ENCODE measurements at regions not wholly inside any gene's neighbourhood (a gene's known extent, or its start where the extent isn't known, plus 50 kb on each side); places are given as distances from the start of the nearest gene placed in this dataset.

DNA sequence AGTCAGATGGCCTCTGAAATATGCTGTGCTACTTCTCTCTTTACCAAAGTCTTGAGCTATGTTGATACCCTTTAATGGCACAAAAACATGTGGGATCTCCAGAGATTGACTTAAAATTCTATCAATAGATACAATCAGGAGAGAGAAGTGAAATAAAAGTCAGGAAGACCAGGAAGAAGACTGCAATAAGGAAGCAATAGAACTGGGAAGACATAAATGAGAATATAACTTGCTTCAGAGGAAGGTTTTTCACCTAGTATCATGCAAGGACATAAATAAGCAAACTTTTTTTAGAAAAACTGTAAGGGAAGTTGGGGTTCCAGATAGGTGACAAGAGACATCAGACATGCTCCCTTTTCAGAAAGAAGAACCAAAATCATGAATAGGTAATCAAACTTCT lies 227.3 kb downstream of the XPNPEP1 start:
- no peak for ATAC-seq (ENCODE audit: low read depth)
- Histone ChIP-seq H3K9me3 (ENCODE audit: severe bottlenecking) (no peaks in the 10 kb centered on the region), H3K4me1 (ENCODE audit: insufficient read depth, poor library complexity, severe bottlenecking) (no peaks in the 10 kb centered on the region), H3K36me3 (ENCODE audit: low read depth) (no peaks in the 10 kb centered on the region), H3K27ac (ENCODE audit: poor library complexity, severe bottlenecking) (no peak overlapping the region), H3K4me3 (ENCODE audit: severe bottlenecking) (no peak overlapping the region), H3K27me3 (ENCODE audit: insufficient read depth, poor library complexity, severe bottlenecking) (no peaks in the 10 kb centered on the region)
- TF ChIP-seq, protein P1, sequence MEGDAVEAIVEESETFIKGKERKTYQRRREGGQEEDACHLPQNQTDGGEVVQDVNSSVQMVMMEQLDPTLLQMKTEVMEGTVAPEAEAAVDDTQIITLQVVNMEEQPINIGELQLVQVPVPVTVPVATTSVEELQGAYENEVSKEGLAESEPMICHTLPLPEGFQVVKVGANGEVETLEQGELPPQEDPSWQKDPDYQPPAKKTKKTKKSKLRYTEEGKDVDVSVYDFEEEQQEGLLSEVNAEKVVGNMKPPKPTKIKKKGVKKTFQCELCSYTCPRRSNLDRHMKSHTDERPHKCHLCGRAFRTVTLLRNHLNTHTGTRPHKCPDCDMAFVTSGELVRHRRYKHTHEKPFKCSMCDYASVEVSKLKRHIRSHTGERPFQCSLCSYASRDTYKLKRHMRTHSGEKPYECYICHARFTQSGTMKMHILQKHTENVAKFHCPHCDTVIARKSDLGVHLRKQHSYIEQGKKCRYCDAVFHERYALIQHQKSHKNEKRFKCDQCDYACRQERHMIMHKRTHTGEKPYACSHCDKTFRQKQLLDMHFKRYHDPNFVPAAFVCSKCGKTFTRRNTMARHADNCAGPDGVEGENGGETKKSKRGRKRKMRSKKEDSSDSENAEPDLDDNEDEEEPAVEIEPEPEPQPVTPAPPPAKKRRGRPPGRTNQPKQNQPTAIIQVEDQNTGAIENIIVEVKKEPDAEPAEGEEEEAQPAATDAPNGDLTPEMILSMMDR (IDR thresholded peaks at IDR 0.05; ENCODE audit: poor library complexity, severe bottlenecking): no peak
- no peak for DNase-seq (ENCODE audit: low spot score)

GRCh38 chr10:109689785-109690184 lies 233.5 kb downstream of the XPNPEP1 start:
- no peaks in the 10 kb centered on the region for H3K4me1 ChIP-seq (ENCODE audit: insufficient read depth, poor library complexity, severe bottlenecking)
- ATAC-seq (ENCODE audit: low read depth): no peak
- H3K27ac ChIP-seq (ENCODE audit: poor library complexity, severe bottlenecking): no peak overlapping the region
- H3K9me3 ChIP-seq (ENCODE audit: severe bottlenecking): no peaks in the 10 kb centered on the region
- TF ChIP-seq, protein P1 (IDR thresholded peaks at IDR 0.05; ENCODE audit: poor library complexity, severe bottlenecking): no peak
- H3K36me3 ChIP-seq (ENCODE audit: low read depth): no peaks in the 10 kb centered on the region
- no peaks in the 10 kb centered on the region for H3K27me3 ChIP-seq (ENCODE audit: insufficient read depth, poor library complexity, severe bottlenecking)
- no peak for DNase-seq (ENCODE audit: low spot score)
- H3K4me3 ChIP-seq (ENCODE audit: severe bottlenecking): no peak overlapping the region

DNA sequence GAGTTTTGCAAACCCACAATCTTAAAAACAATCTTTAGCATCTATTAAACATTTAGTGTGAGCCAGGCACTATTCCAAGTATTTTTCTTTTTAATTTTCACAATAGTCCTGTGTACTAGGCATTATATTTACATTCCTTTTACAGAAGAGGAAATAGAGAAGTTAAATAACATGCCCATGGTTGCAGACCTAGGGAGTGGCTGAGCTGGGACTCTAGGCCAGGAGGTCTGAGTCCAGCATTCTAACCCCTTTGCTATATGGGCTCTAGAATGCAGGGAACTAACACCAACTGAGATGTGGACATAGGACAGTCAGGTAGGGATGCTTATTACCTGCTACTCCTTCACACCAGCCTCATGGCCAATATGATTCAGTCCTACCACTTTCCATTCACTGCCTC lies 243.8 kb downstream of the XPNPEP1 start:
- H3K9me3 ChIP-seq (ENCODE audit: severe bottlenecking): no peaks in the 10 kb centered on the region
- DNase-seq (ENCODE audit: low spot score): no peak
- TF ChIP-seq, protein P1 (IDR thresholded peaks at IDR 0.05; ENCODE audit: poor library complexity, severe bottlenecking): no peak
- no peak overlapping the region for H3K4me3 ChIP-seq (ENCODE audit: severe bottlenecking)
- no peak for ATAC-seq (ENCODE audit: low read depth)
- no peaks in the 10 kb centered on the region for H3K27me3 ChIP-seq (ENCODE audit: insufficient read depth, poor library complexity, severe bottlenecking)
- H3K36me3 ChIP-seq (ENCODE audit: low read depth): no peaks in the 10 kb centered on the region
- no peak overlapping the region for H3K27ac ChIP-seq (ENCODE audit: poor library complexity, severe bottlenecking)
- H3K4me1 ChIP-seq (ENCODE audit: insufficient read depth, poor library complexity, severe bottlenecking): peaks cover 7% of the 10 kb centered on the region

DNA sequence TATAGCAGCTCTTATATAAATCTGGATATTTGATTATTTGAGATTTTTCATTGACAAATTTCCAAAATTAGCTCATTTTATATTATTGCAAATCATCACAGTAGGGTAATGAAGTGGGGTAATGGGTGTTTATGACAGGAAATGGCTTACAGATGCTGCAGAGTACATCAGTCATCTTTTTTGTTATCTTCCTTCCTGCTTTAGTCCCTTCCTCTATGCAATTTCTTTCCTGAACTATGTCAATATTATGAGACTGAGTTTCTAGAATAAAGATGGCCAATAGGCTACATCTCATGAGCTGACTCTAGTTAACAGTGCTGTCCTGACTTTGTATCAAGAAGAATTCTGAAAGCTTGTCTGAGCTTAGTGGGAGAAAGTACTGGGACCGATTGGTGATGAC lies 244.5 kb downstream of the XPNPEP1 start:
- H3K27ac ChIP-seq (ENCODE audit: poor library complexity, severe bottlenecking): no peak overlapping the region
- no peaks in the 10 kb centered on the region for H3K9me3 ChIP-seq (ENCODE audit: severe bottlenecking)
- peaks cover 7% of the 10 kb centered on the region for H3K4me1 ChIP-seq (ENCODE audit: insufficient read depth, poor library complexity, severe bottlenecking)
- H3K36me3 ChIP-seq (ENCODE audit: low read depth): no peaks in the 10 kb centered on the region
- H3K4me3 ChIP-seq (ENCODE audit: severe bottlenecking): no peak overlapping the region
- ATAC-seq (ENCODE audit: low read depth) (no peak), DNase-seq (ENCODE audit: low spot score) (no peak)
- H3K27me3 ChIP-seq (ENCODE audit: insufficient read depth, poor library complexity, severe bottlenecking): no peaks in the 10 kb centered on the region
- TF ChIP-seq, protein P1 (IDR thresholded peaks at IDR 0.05; ENCODE audit: poor library complexity, severe bottlenecking): no peak

DNA sequence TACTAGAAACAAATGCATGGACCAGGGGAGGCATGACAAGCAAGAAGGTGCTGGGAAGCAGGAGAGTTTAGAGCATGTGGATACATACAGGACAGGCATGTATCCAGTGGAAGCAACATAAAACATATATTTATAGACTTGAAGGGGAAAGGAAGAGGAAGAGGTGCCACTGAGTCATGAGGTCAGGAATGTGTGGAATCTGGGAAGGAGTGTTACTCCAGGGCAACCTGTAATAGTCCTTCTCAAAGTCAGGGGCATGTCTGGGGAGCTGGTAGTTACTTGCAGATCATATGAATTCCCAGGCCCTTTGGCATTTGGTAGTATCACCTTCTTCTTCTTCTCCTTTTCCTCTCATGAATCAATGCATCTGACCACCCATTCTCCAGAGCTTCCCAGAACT lies 246.6 kb downstream of the XPNPEP1 start:
- H3K4me3 ChIP-seq (ENCODE audit: severe bottlenecking): no peak overlapping the region
- H3K9me3 ChIP-seq (ENCODE audit: severe bottlenecking): no peaks in the 10 kb centered on the region
- peak; percentile 96 for ATAC-seq (ENCODE audit: low read depth)
- DNase-seq (ENCODE audit: low spot score): no peak
- no peaks in the 10 kb centered on the region for H3K27me3 ChIP-seq (ENCODE audit: insufficient read depth, poor library complexity, severe bottlenecking)
- peaks cover 7% of the 10 kb centered on the region for H3K4me1 ChIP-seq (ENCODE audit: insufficient read depth, poor library complexity, severe bottlenecking)
- peak overlapping the region; percentile 19 for H3K27ac ChIP-seq (ENCODE audit: poor library complexity, severe bottlenecking)
- H3K36me3 ChIP-seq (ENCODE audit: low read depth): no peaks in the 10 kb centered on the region
- TF ChIP-seq, protein P1 (IDR thresholded peaks at IDR 0.05; ENCODE audit: poor library complexity, severe bottlenecking): no peak
